SK-N-SH (cell line): ENCODE measurements at regions not wholly inside any gene's neighbourhood (a gene's known extent, or its start where the extent isn't known, plus 50 kb on each side); places are given as distances from the start of the nearest gene placed in this dataset.

Source experiments
- ELF1 ChIP-seq: IDR thresholded peaks from 2 replicates; pipeline ENCODE4 v1.4.0; 2012
- EP300 ChIP-seq, 2 experiments: IDR thresholded peaks; 2 replicates each; pipeline versions ENCODE4 v1.4.0 to v1.6.1; 2012; ENCODE audit warnings: borderline replicate concordance in 1 of 2, low read depth in 1 of 2, low read length in 1 of 2
- EZH2phosphoT487 ChIP-seq: fragments of 200-600 bp; sonication (generic); IDR thresholded peaks from 2 replicates; pipeline ENCODE4 v1.6.1; 2017; ENCODE audit warnings: low read depth, mixed run types, mild to moderate bottlenecking, antibody characterized with exemption, moderate library complexity, borderline replicate concordance
- MXI1 ChIP-seq: IDR thresholded peaks from 2 replicates; pipeline ENCODE4 v1.6.1; 2012; ENCODE audit warnings: mild to moderate bottlenecking, low read depth, low read length, improper control_type of control experiment
- NFIC ChIP-seq: IDR thresholded peaks from 2 replicates; pipeline ENCODE4 v1.4.0; 2012; ENCODE audit warnings: borderline replicate concordance
- POLR2AphosphoS5 ChIP-seq: IDR thresholded peaks from 2 replicates; pipeline ENCODE4 v1.6.1; 2012; ENCODE audit warnings: low read depth, low read length
- SIN3A ChIP-seq: IDR thresholded peaks from 2 replicates; pipeline ENCODE4 v1.6.1; 2012; ENCODE audit warnings: low read depth, mild to moderate bottlenecking, low read length, moderate library complexity, borderline replicate concordance
- TF ChIP-seq, protein P1 (sequence below): fragments of 200-600 bp; sonication (generic); IDR thresholded peaks from 2 replicates; pipeline ENCODE4 v1.6.1; 2017; ENCODE audit warnings: antibody characterized with exemption, mild to moderate bottlenecking, moderate library complexity
- TF ChIP-seq, protein P2 (sequence below): IDR thresholded peaks from 2 replicates; pipeline ENCODE4 v1.4.0; 2012; ENCODE audit warnings: low read depth

DNA sequence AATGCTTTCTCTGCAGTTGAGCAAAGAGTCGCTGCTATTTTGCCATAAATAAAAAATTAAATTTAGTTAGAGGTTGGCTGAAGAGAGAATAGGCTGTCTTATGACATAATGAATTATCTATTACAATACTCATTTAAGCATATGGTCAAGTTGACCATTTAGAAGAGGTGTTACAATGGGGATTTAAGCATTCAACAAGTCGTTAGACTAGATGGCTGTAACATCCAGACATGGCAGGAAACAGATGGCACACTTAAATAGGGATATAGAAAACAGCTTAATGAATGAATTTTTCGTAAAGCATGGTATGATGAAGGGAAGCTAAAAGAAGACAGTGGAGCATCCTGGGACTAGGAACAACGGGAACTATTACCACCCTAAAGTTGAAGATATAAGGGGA is 160.3 kb upstream of the PTPRD start:
- TF ChIP-seq NFIC, result no peak
- TF ChIP-seq, protein P1, sequence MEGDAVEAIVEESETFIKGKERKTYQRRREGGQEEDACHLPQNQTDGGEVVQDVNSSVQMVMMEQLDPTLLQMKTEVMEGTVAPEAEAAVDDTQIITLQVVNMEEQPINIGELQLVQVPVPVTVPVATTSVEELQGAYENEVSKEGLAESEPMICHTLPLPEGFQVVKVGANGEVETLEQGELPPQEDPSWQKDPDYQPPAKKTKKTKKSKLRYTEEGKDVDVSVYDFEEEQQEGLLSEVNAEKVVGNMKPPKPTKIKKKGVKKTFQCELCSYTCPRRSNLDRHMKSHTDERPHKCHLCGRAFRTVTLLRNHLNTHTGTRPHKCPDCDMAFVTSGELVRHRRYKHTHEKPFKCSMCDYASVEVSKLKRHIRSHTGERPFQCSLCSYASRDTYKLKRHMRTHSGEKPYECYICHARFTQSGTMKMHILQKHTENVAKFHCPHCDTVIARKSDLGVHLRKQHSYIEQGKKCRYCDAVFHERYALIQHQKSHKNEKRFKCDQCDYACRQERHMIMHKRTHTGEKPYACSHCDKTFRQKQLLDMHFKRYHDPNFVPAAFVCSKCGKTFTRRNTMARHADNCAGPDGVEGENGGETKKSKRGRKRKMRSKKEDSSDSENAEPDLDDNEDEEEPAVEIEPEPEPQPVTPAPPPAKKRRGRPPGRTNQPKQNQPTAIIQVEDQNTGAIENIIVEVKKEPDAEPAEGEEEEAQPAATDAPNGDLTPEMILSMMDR, result no peak
- TF ChIP-seq POLR2AphosphoS5, result no peak
- TF ChIP-seq SIN3A, result no peak
- no peak for TF ChIP-seq EP300 (IDR thresholded peaks at IDR 0.05; ENCODE audit: borderline replicate concordance in 1 of 2, low read depth in 1 of 2, low read length in 1 of 2)
- TF ChIP-seq, protein P2, sequence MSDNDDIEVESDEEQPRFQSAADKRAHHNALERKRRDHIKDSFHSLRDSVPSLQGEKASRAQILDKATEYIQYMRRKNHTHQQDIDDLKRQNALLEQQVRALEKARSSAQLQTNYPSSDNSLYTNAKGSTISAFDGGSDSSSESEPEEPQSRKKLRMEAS, result no peak
- TF ChIP-seq ELF1, result no peak
- no peak for TF ChIP-seq MXI1
- TF ChIP-seq EZH2phosphoT487, result no peak
